ENCODE measurements at regions not wholly inside any gene's neighbourhood (a gene's known extent, or its start where the extent isn't known, plus 50 kb on each side); places are given as distances from the start of the nearest gene placed in this dataset.
A peak's percentile ranks its signal among the peaks of the same experiment; 100 is the strongest.
"Not testable (repeated sequence)": the region's sequence is repeated elsewhere in the genome, so short reads cannot be mapped to it uniquely, and the experiment has no call there.

DNA sequence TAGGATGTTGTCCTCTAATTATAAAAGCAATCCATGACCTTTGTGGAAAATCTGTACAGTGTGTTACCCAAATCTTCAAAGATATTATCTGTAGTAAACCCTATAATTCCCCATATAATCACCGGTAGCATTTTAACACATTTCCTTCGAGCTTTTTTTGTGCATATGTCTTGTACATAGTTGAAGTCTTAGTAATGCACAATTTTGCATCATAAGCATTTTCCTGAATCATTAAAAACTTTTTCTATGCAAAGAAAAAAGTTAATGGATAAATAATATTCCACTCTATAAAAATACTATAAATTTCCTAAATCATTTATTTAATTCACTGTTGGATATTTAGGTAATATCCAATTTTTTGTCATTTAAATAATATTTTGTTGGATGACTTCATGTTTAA is 201.7 kb downstream of the RRAGC start:
- no peak overlapping the region for H3K4me3 ChIP-seq (ENCODE audit: low read length)
- DNase-seq (ENCODE audit: low read depth): no peak
- TF ChIP-seq CTCF (IDR thresholded peaks at IDR 0.05; ENCODE audit: insufficient read depth, low read depth, low read length, missing control alignments): no peak

DNA sequence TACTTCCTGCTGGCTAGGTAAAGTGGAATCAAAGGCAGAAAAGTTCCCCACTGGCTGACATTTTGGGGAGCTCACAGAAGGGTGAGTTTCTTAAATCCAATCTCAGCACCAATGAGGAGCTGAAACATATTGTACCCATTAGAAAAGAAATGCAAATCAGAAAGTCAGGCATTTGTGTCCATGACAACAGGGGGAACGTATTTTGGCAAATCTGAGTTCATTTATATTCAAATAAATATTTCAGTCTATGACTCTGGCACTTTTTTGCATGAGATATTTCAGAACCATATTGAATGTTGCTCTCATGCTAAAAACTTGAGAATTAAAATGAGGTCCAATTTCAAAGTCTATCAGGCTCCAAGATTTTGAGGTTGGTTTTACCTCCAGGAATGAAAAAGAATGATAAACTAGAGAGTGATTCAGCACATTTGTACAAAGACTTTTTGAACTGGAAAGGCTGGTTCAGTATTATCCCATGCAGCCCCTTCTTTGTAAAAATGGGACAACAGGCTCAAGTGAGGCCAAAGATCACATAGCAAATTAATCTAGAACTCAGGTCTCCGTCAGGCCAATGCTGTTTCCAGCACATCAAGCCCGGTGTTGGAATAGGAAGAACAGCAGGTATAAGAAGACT is 202.2 kb downstream of the RRAGC start:
- no peak for DNase-seq (ENCODE audit: low read depth)
- no peak for TF ChIP-seq CTCF (IDR thresholded peaks at IDR 0.05; ENCODE audit: insufficient read depth, low read depth, low read length, missing control alignments)

GRCh38 chr1:38656726-38657125 is 202.8 kb downstream of the RRAGC start:
- TF ChIP-seq CTCF (IDR thresholded peaks at IDR 0.05; ENCODE audit: insufficient read depth, low read depth, low read length, missing control alignments): no peak
- H3K4me3 ChIP-seq (ENCODE audit: low read length): no peak overlapping the region
- no peak for DNase-seq (ENCODE audit: low read depth)

More for the DNA sequence above, 202.2 kb downstream of the RRAGC start:
- no peak overlapping the region for H3K4me3 ChIP-seq (ENCODE audit: low read length)

- no peak for DNase-seq (ENCODE audit: low read depth)
- H3K4me3 ChIP-seq (ENCODE audit: low read length): no peak overlapping the region
- no peak for TF ChIP-seq CTCF (IDR thresholded peaks at IDR 0.05; ENCODE audit: insufficient read depth, low read depth, low read length, missing control alignments)
Measured at GRCh38 chr1:38652217-38652616, 207.4 kb downstream of the RRAGC start.

DNA sequence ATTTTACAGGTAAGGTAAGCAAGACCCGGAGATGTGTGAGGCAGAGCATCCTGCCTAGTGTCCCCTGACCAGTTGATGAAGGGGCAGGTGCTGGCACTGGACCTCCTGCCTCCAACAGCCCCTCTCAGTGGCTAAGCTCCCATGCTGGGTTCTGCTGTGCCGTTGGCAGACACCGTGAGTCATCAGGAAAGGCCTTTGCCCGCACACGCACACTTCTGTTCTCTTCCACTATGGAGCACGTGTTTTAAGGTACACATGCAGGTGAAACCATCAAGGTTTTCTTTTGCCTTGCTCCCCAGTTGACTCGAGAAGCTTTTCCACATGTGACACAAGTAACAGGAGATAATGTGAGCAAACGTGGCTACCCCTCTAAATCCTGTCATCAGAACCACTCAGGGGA is 207.9 kb downstream of the RRAGC start:
- no peak overlapping the region for H3K4me3 ChIP-seq (ENCODE audit: low read length)
- no peak for TF ChIP-seq CTCF (IDR thresholded peaks at IDR 0.05; ENCODE audit: insufficient read depth, low read depth, low read length, missing control alignments)
- peak; percentile 51 for DNase-seq (ENCODE audit: low read depth)

- no peak overlapping the region for H3K4me3 ChIP-seq (ENCODE audit: low read length)
- DNase-seq (ENCODE audit: low read depth): no peak
- TF ChIP-seq CTCF (IDR thresholded peaks at IDR 0.05; ENCODE audit: insufficient read depth, low read depth, low read length, missing control alignments): no peak
Measured at GRCh38 chr1:38648417-38648816, 211.2 kb downstream of the RRAGC start.

GRCh38 chr1:38647341-38647740 is 212.2 kb downstream of the RRAGC start:
- H3K4me3 ChIP-seq (ENCODE audit: low read length); DNase-seq (ENCODE audit: low read depth): not testable (repeated sequence)

Data from epithelial cell of esophagus (primary cell).